ENCODE measurements at regions not wholly inside any gene's neighbourhood (a gene's known extent, or its start where the extent isn't known, plus 50 kb on each side); places are given as distances from the start of the nearest gene placed in this dataset.

GRCh38 chr1:38444311-38444710 is 397.7 kb upstream of the POU3F1 start:
- no peak for TF ChIP-seq MXD4 (CRISPR knock-in tag; IDR thresholded peaks at IDR 0.05; ENCODE audit: borderline replicate concordance)
- TF ChIP-seq E2F1 (CRISPR knock-in tag; IDR thresholded peaks at IDR 0.05), result no peak
- no peak for TF ChIP-seq CTCF (IDR thresholded peaks at IDR 0.05)
- no peak for TF ChIP-seq IRF2 (CRISPR knock-in tag; IDR thresholded peaks at IDR 0.05; ENCODE audit: borderline replicate concordance, low read depth)
- TF ChIP-seq GRHL2 (CRISPR knock-in tag; IDR thresholded peaks at IDR 0.05; ENCODE audit: insufficient replicate concordance, severe bottlenecking), result no peak
- TF ChIP-seq E2F4 (CRISPR knock-in tag; IDR thresholded peaks at IDR 0.05; ENCODE audit: borderline replicate concordance, low read depth), result no peak
- TF ChIP-seq ATF2 (CRISPR knock-in tag; IDR thresholded peaks at IDR 0.05; ENCODE audit: borderline replicate concordance, low read depth), result no peak
- no peak for TF ChIP-seq NR3C1 (CRISPR knock-in tag; conservative IDR thresholded peaks at IDR 0.05; ENCODE audit: low read depth)
- no peak for TF ChIP-seq STAT6 (CRISPR knock-in tag; conservative IDR thresholded peaks at IDR 0.05; ENCODE audit: low read depth)
- no peak for TF ChIP-seq NR1H2 (CRISPR knock-in tag; IDR thresholded peaks at IDR 0.05)
- no peak for TF ChIP-seq ARID4B (CRISPR knock-in tag; IDR thresholded peaks at IDR 0.05; ENCODE audit: borderline replicate concordance)
- TF ChIP-seq USF2 (CRISPR knock-in tag; IDR thresholded peaks at IDR 0.05), result no peak

Data from WTC11 (cell line).